ENCODE measurements at regions not wholly inside any gene's neighbourhood (a gene's known extent, or its start where the extent isn't known, plus 50 kb on each side); places are given as distances from the start of the nearest gene placed in this dataset.
A peak's percentile ranks its signal among the peaks of the same experiment; 100 is the strongest.

DNA sequence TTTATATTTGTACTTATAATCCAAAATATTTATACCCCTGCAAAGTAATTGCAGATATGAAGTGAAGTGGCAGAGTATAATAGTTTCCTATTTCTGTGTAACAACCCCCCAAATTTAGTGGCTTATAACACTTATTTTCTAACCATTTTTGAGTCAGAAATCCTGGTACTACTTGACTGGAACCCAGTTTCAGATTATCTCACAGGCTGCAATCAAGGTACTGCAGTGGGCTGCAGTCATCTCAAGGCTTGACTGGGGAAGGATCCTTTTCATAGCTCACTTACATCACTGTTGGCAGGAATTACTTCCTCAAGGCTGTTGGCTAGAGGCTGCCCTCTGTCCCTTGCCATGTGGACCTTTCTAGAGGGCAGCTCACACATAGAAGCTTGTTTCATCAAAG lies 558.2 kb upstream of the PKDCC start:
- ChIA-PET POLR2A (no interaction called here), CTCF (no interaction called here)
- intact Hi-C loops (cut with micrococcal nuclease; ENCODE audit: unreplicated experiment): no loop called here
- H3K27ac Mint-ChIP-seq (ENCODE audit: unreplicated experiment): no peak overlapping the region
- H3K4me1 Mint-ChIP-seq (ENCODE audit: low read depth, unreplicated experiment): no peaks in the 10 kb centered on the region
- no peaks in the 10 kb centered on the region for H3K27me3 Mint-ChIP-seq (ENCODE audit: insufficient read depth, unreplicated experiment)
- TF ChIP-seq, protein P1, sequence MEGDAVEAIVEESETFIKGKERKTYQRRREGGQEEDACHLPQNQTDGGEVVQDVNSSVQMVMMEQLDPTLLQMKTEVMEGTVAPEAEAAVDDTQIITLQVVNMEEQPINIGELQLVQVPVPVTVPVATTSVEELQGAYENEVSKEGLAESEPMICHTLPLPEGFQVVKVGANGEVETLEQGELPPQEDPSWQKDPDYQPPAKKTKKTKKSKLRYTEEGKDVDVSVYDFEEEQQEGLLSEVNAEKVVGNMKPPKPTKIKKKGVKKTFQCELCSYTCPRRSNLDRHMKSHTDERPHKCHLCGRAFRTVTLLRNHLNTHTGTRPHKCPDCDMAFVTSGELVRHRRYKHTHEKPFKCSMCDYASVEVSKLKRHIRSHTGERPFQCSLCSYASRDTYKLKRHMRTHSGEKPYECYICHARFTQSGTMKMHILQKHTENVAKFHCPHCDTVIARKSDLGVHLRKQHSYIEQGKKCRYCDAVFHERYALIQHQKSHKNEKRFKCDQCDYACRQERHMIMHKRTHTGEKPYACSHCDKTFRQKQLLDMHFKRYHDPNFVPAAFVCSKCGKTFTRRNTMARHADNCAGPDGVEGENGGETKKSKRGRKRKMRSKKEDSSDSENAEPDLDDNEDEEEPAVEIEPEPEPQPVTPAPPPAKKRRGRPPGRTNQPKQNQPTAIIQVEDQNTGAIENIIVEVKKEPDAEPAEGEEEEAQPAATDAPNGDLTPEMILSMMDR (IDR thresholded peaks at IDR 0.05; ENCODE audit: insufficient read depth in 1 of 2, low read depth in 1 of 2, low read length in 1 of 2, severe bottlenecking in 1 of 2, unreplicated experiment in 1 of 2): no peak
- DNase-seq: no peak
- H3K36me3 Mint-ChIP-seq (ENCODE audit: insufficient read depth, unreplicated experiment): no peaks in the 10 kb centered on the region
- Histone ChIP-seq H3K36me3 (ENCODE audit: control insufficient read depth, insufficient read depth, low read length) (no peaks in the 10 kb centered on the region), H3K9me3 (peaks cover 8% of the 10 kb centered on the region), H3K4me3 (ENCODE audit: low read depth, low read length) (no peak overlapping the region), H3K27me3 (replicated peaks; ENCODE audit: control insufficient read depth, insufficient read depth, low read length) (no peaks in the 10 kb centered on the region), H3K4me1 (no peaks in the 10 kb centered on the region)
- BruUV-seq (replicated peaks): no TSS peak
- no peak overlapping the region for H3K4me3 Mint-ChIP-seq (ENCODE audit: unreplicated experiment)
- H3K9me3 Mint-ChIP-seq (ENCODE audit: unreplicated experiment): peaks cover 14% of the 10 kb centered on the region

DNA sequence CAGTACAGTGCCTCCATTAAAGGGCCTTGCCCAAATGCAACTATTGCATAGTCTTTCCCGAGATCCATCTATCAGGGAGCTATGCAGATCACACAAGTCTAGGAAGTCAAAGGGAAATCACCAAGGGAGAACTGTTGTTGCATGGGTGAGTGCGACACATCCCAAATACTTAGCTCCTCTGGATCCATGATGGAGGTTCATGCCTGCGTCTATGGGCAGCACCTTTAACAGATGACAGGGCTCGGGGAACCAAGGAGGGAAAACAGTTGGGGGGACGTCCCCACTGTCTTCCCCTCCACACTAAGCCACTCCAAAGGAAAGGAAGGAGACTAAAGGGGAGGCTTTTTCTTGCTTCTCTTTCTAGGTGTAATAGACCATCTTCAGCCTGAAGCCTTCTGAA lies 552.8 kb upstream of the PKDCC start:
- intact Hi-C loops (cut with micrococcal nuclease; ENCODE audit: unreplicated experiment): no loop called here
- no peaks in the 10 kb centered on the region for H3K36me3 Mint-ChIP-seq (ENCODE audit: insufficient read depth, unreplicated experiment)
- Histone ChIP-seq H3K4me3 (ENCODE audit: low read depth, low read length) (no peak overlapping the region), H3K27me3 (replicated peaks; ENCODE audit: control insufficient read depth, insufficient read depth, low read length) (no peaks in the 10 kb centered on the region), H3K4me1 (no peaks in the 10 kb centered on the region), H3K36me3 (ENCODE audit: control insufficient read depth, insufficient read depth, low read length) (no peaks in the 10 kb centered on the region), H3K9me3 (peaks cover 29% of the 10 kb centered on the region)
- no peak overlapping the region for H3K27ac Mint-ChIP-seq (ENCODE audit: unreplicated experiment)
- TF ChIP-seq, protein P1 (IDR thresholded peaks at IDR 0.05; ENCODE audit: insufficient read depth in 1 of 2, low read depth in 1 of 2, low read length in 1 of 2, severe bottlenecking in 1 of 2, unreplicated experiment in 1 of 2): no peak
- no peaks in the 10 kb centered on the region for H3K27me3 Mint-ChIP-seq (ENCODE audit: insufficient read depth, unreplicated experiment)
- ChIA-PET CTCF (no interaction called here), POLR2A (no interaction called here)
- no peak overlapping the region for H3K4me3 Mint-ChIP-seq (ENCODE audit: unreplicated experiment)
- peak in 1 of 2 experiments; percentile 2 for DNase-seq
- peaks cover 46% of the 10 kb centered on the region for H3K9me3 Mint-ChIP-seq (ENCODE audit: unreplicated experiment)
- BruUV-seq (replicated peaks): no TSS peak
- H3K4me1 Mint-ChIP-seq (ENCODE audit: low read depth, unreplicated experiment): no peaks in the 10 kb centered on the region

DNA sequence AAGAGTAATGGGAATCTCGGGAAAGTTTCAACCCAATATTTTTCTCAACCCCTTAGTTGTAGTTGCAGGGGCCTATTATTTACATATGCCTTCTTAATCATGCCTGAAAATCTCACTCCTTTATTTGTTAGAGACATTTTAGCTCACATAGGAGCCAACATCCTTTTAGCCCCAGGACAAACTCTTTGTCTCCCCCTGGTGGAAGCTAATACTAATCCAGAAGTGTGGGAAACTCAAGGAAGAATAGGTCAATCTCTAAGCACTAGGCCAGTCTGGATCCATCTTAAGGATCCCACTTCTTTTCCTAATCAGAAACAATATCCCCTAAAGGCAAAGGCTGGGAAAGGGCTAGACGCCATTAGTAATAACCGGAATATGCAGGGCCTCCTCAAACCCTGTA lies 550.9 kb upstream of the PKDCC start:
- no peaks in the 10 kb centered on the region for H3K4me1 ChIP-seq
- TF ChIP-seq, protein P1 (IDR thresholded peaks at IDR 0.05; ENCODE audit: insufficient read depth in 1 of 2, low read depth in 1 of 2, low read length in 1 of 2, severe bottlenecking in 1 of 2, unreplicated experiment in 1 of 2): peak in 1 of 2 experiments; percentile 24
- DNase-seq: peak in 1 of 2 experiments; percentile 12
- no peaks in the 10 kb centered on the region for H3K36me3 ChIP-seq (ENCODE audit: control insufficient read depth, insufficient read depth, low read length)
- no peaks in the 10 kb centered on the region for H3K4me1 Mint-ChIP-seq (ENCODE audit: low read depth, unreplicated experiment)
- H3K4me3 Mint-ChIP-seq (ENCODE audit: unreplicated experiment): no peak overlapping the region
- no peaks in the 10 kb centered on the region for H3K27me3 ChIP-seq (replicated peaks; ENCODE audit: control insufficient read depth, insufficient read depth, low read length)
- no peak overlapping the region for H3K4me3 ChIP-seq (ENCODE audit: low read depth, low read length)
- H3K36me3 Mint-ChIP-seq (ENCODE audit: insufficient read depth, unreplicated experiment): no peaks in the 10 kb centered on the region
- H3K9me3 Mint-ChIP-seq (ENCODE audit: unreplicated experiment): peaks cover 60% of the 10 kb centered on the region
- CTCF ChIA-PET: no interaction called here
- BruUV-seq (replicated peaks): no TSS peak
- no peak overlapping the region for H3K27ac Mint-ChIP-seq (ENCODE audit: unreplicated experiment)
- peaks cover 33% of the 10 kb centered on the region for H3K9me3 ChIP-seq
- H3K27me3 Mint-ChIP-seq (ENCODE audit: insufficient read depth, unreplicated experiment): no peaks in the 10 kb centered on the region
- intact Hi-C loops (cut with micrococcal nuclease; ENCODE audit: unreplicated experiment): no loop called here
- POLR2A ChIA-PET: no interaction called here
